Calu3 (cell line): ENCODE measurements at regions not wholly inside any gene's neighbourhood (a gene's known extent, or its start where the extent isn't known, plus 50 kb on each side); places are given as distances from the start of the nearest gene placed in this dataset.
A peak's percentile ranks its signal among the peaks of the same experiment; 100 is the strongest.

Source experiments
- BruUV-seq: library from RNA; stranded (reverse); fragments of 400-500 nt; replicated peaks from 2 replicates; lab custom pipeline; 2021; lab: Mats Ljungman, UMichigan
- CTCF ChIA-PET: fragments of 300-600 bp; sonication (Branson Sonifier 250); formaldehyde crosslinking; loops from one replicate; lab custom pipeline; 2022; ENCODE audit warnings: antibody characterized with exemption; lab: Charles Lee
- DNase-seq: peaks from one replicate; pipeline ENCODE4 v3.0.0; 2022
- H3K27ac Mint-ChIP-seq: one replicate; pipeline ENCODE4 v1.8.0; 2022; ENCODE audit warnings: mixed read lengths; ENCODE audit not compliant: unreplicated experiment
- H3K27me3 Mint-ChIP-seq: one replicate; pipeline ENCODE4 v1.8.0; 2022; ENCODE audit warnings: mixed read lengths; ENCODE audit not compliant: unreplicated experiment
- H3K36me3 Mint-ChIP-seq: one replicate; pipeline ENCODE4 v1.8.0; 2022; ENCODE audit warnings: mild to moderate bottlenecking, moderate library complexity, mixed read lengths; ENCODE audit not compliant: insufficient read depth, unreplicated experiment
- H3K4me1 Mint-ChIP-seq: one replicate; pipeline ENCODE4 v1.8.0; 2022; ENCODE audit warnings: mild to moderate bottlenecking, low read depth, mixed read lengths; ENCODE audit not compliant: unreplicated experiment
- H3K4me3 Mint-ChIP-seq: one replicate; pipeline ENCODE4 v1.8.0; 2022; ENCODE audit warnings: mild to moderate bottlenecking, low read depth, moderate library complexity, mixed read lengths; ENCODE audit not compliant: unreplicated experiment
- H3K9me3 Mint-ChIP-seq: one replicate; pipeline ENCODE4 v1.8.0; 2022; ENCODE audit warnings: low read depth, mixed read lengths; ENCODE audit not compliant: unreplicated experiment
- CTCF ChIP-seq: fragments of 200-600 bp; IDR thresholded peaks from one replicate; pipeline ENCODE4 v1.8.0; 2022; ENCODE audit warnings: antibody characterized with exemption; ENCODE audit not compliant: unreplicated experiment
- intact Hi-C: fragments of 100-400 bp; cut with micrococcal nuclease; formaldehyde crosslinking; loops from one replicate; pipeline ENCODE4 v1.10.0; 2022; ENCODE audit not compliant: unreplicated experiment

GRCh38 chr4:162952232-162952631 is 214.5 kb downstream of the NAF1 start:
- no TSS peak for BruUV-seq
- Mint-ChIP-seq H3K4me3 (no peak overlapping the region), H3K9me3 (peaks cover 9% of the 10 kb centered on the region), H3K27me3 (no peaks in the 10 kb centered on the region), H3K4me1 (no peaks in the 10 kb centered on the region), H3K36me3 (no peaks in the 10 kb centered on the region), H3K27ac (no peak overlapping the region)
- TF ChIP-seq CTCF, result no peak
- intact Hi-C loops, result no loop called here
- no peak for DNase-seq
- CTCF ChIA-PET, result no interaction called here

GRCh38 chr4:162945713-162946112 is 221.0 kb downstream of the NAF1 start:
- intact Hi-C loops, result no loop called here
- BruUV-seq, result no TSS peak
- H3K27me3 Mint-ChIP-seq, result no peaks in the 10 kb centered on the region
- CTCF ChIA-PET, result no interaction called here
- no peak for DNase-seq
- TF ChIP-seq CTCF, result no peak
- H3K36me3 Mint-ChIP-seq, result no peaks in the 10 kb centered on the region
- no peak overlapping the region for H3K4me3 Mint-ChIP-seq
- H3K9me3 Mint-ChIP-seq, result peaks cover 11% of the 10 kb centered on the region
- H3K4me1 Mint-ChIP-seq, result no peaks in the 10 kb centered on the region
- no peak overlapping the region for H3K27ac Mint-ChIP-seq

- no peaks in the 10 kb centered on the region for H3K27me3 Mint-ChIP-seq
- BruUV-seq, result no TSS peak
- no peak for TF ChIP-seq CTCF
- H3K4me1 Mint-ChIP-seq, result peaks cover 8% of the 10 kb centered on the region
- no peaks in the 10 kb centered on the region for H3K36me3 Mint-ChIP-seq
- H3K9me3 Mint-ChIP-seq, result peaks cover 12% of the 10 kb centered on the region
- CTCF ChIA-PET, result no interaction called here
- intact Hi-C loops, result no loop called here
- H3K4me3 Mint-ChIP-seq, result no peak overlapping the region
- DNase-seq, result no peak
- H3K27ac Mint-ChIP-seq, result no peak overlapping the region
Observed at GRCh38 chr4:162943263-162943662, 223.4 kb downstream of the NAF1 start.

GRCh38 chr4:162938738-162939485 is 227.8 kb downstream of the NAF1 start:
- Mint-ChIP-seq H3K36me3 (no peaks in the 10 kb centered on the region), H3K9me3 (peaks cover 9% of the 10 kb centered on the region), H3K27ac (peak overlapping the region; percentile 65), H3K4me3 (no peak overlapping the region), H3K4me1 (peaks cover 8% of the 10 kb centered on the region), H3K27me3 (no peaks in the 10 kb centered on the region)
- TF ChIP-seq CTCF, result no peak
- no TSS peak for BruUV-seq
- no peak for DNase-seq
- CTCF ChIA-PET, result interaction anchor here (0.7 to 1.0 kb wide), 2 partner anchors 11 to 1170 kb away, joined by 3 to 4 read pairs; no protein-coding TSS in a partner anchor
- intact Hi-C loops, result no loop called here
